ENCODE measurements at regions not wholly inside any gene's neighbourhood (a gene's known extent, or its start where the extent isn't known, plus 50 kb on each side); places are given as distances from the start of the nearest gene placed in this dataset.

DNA sequence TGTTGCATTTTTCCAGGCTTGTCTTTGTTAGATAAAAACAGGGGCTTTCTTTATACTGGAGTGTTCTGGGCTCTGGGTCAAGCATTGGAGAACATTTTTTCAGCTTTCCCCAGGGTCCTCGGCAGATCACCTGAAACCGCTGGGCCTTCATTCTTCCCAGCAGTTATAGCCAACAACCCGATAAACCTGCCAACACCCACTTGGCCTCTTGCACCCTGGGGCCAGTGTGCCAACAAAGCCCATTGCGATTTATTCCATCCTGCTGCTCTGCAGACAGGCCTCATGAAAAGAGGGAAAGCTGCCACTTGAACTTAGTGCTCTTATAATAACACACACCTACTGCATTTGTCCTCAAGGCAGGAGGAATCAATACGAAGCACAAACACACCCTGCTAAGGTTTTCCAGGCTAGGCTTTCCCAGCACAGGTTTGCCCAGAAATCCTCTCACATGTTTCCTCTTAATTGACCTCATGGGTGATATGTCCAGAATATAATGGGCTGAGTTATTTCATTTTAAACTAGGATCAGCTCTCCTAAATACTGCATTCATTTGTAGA lies 669.3 kb downstream of the LIG4 start:
- no peak for DNase-seq

- no peak for DNase-seq
Observed at GRCh38 chr13:107534548-107534947, 680.8 kb downstream of the LIG4 start.

DNA sequence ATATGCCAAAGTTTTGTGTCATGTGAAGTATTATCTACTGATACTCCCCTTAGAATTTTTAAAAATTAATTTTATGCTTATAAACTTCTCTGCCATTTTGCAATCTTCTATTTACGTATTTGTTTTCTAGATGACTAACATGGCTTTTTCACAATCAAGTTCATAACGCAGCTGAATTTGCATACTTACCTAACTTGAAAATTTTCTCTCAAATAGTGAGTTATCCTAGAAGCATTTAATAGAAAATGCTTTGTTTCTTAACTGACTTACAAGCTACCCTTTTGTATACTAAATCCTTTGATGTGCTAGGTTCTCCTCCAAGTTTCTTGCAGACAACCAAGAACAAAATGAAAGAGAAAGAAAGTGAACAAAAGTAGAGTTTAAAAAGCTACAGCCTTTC lies 683.5 kb downstream of the LIG4 start:
- no peak for DNase-seq

GRCh38 chr13:107531180-107531579 lies 684.2 kb downstream of the LIG4 start:
- no peak for DNase-seq

DNA sequence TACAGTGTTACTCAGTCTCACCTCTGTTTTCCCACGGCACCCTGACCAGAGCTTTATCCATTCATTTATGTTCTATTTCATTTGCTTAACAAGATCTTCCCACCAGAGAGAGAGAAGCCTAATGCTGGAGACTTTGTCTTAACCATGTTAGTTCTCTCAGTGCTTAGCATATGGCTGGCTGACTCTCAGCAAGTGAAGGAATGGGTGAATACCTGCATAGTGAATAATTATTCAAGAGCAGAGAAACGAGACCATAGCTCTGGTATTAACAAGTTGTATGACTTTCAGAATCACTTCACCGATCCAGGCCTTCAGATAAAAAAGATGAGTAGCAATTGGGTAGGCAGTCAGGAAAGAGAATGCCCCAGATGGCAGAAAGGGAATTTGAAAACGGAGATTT lies 686.3 kb downstream of the LIG4 start:
- DNase-seq = no peak

- no peak for DNase-seq
Observed at GRCh38 chr13:107518780-107519179, 696.6 kb downstream of the LIG4 start.

DNA sequence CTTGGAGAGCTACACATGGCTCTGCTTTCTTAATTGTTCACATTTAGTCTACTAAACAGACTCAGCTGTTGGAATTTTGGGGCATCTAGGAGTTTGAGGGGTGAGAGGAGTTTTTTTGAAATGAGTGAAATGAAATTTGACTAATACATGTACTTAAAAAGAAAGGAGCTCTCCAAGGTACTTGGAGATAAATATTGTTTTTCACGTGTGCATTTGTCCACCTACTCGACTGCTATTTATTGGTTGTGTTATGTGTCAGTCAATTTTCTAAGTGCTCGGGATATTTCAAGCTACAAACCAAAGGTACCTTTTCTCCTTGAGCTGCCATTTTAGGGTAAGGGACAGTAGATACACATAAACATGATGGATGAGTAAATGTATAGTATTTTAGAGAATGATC lies 697.0 kb downstream of the LIG4 start:
- DNase-seq = peak; percentile 41 to 43

GRCh38 chr13:107516517-107516916 lies 698.8 kb downstream of the LIG4 start:
- no peak for DNase-seq

DNA sequence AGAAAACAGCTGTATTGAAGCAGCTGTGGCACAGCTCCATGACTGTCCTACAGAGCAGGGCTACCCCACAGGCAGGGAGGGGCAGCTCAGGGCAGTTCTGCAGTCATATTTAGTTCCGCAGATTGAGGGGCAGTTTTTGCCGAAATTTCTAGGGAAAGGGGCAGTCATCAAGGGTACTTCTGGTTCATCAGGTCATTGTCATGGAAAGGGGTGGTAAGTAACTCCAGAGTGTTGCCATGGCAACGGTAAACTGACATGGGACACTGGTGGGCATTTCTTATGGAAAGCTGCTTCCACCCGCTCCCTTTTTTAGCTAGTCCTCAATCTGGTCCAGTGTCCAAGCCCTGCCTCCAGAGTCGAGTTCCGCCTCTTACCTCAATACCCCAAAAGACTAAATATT lies 702.8 kb downstream of the LIG4 start:
- no peak for DNase-seq

DNA sequence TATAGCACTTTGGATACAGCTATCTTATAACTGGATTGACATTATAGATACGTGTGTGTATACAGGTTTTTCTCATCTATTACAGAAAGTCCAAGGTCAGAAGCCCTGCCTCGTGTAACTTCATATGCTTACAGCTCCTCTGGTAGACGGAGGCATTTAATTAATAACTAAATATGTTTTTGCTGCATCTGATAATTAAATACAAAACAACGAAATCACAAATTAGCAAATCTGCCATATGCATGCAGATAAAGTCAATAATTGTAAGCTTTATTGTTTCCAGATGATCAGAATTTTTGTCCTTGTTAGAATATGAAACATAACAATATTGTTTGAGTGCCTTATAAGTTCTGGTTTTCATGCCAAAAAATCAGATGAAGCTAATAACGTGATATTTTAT lies 717.7 kb downstream of the LIG4 start:
- no peak for DNase-seq

- no peak for DNase-seq
Observed at GRCh38 chr13:107493266-107493665, 722.1 kb downstream of the LIG4 start.

DNA sequence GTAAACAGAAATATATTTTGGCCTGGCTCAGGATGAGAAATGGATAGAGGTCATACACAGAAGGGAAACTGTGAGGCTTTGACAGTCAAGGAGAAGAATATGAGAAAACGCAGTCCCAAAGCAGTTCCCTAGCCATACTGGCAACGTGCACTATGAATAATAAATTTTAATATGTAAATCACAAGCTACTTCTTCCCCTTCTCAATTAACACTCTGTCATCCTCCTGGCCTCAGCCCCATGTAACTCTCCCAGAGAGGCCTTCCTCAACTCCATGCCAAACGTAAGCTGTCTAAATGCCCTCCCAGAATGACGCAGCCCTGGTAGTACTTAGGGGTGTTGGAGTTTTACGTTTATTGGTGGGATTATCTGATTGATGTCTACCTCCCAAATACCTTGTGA lies 732.6 kb downstream of the LIG4 start:
- no peak for DNase-seq

- no peak for DNase-seq
Observed at GRCh38 chr13:107480130-107480529, 735.2 kb downstream of the LIG4 start.

DNA sequence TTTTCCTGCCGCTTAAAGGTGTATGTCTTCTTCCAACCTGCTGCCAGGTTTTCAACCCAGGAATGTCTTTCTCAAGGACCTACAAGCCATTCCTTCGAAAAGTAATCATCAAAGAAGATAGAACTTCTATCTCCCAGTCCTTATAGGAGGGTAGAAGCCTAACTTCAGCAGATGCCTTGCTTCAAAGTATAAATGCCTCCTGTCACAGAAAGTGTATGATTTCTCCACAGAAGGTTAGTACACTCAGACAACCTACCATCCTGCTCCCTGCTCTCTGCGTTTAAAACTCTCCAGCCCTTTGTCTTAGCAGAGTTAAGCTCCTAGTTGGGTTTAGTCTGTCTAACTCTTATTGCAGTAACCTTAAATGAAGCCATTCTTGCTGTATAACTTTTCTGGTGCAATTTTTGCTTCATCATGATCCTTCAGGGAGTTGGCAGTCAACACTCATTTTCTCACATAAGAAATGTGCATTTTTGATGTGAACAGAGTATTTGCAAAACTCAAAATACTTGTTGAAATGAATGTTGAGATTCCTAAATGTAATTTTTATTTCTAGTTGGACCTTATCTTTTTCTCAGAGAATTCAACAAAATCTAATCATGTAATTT lies 737.5 kb downstream of the LIG4 start:
- no peak for DNase-seq

DNA sequence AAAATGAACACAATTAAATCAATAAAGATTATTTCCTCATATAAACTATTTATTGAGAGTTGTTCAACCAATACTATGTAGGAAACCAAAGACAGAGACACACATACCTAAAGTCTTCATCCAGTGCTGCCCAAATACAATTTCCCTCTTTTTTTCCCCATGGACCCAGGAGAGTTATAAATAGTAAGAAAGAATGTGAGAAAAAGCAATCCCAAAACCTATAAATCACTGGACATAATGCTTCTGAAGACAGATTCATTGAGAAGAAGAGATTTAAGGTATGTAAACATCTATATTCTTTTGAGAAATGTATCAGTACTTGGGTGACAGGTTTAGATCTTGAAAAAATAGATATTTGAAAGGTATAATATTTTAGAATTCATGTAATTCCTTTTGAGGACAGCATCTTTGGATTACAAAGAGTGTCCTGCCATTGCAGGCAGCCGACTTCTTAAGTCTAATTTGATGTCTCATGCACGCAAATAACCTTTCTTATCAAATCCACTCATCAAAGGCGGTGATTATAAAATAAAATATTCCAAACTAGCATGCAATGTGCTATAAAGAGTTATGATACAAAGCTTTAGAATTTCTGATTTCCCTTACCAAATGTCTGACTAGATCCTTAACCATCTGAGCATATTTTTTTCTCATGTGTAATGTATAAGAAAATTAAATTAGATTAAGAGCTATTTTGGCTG lies 739.4 kb downstream of the LIG4 start:
- no peak for DNase-seq

DNA sequence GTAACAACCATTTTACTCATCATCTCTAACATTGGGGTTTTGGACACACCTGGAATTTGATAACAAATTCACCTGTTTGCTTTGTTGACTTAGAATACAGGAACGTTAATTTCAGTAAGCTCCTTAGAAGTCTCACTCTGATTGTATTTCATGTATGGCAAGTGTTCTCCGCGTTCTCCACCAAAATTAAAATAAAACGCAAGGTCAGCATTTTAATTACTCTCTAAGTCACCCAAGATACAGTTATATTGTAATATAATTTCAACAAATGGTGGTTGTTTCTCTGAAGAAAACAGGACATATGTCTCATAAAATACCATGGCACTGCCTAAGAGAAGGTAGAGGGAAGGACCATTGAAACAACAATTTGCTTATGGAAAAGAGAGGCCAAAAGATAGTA lies 742.1 kb downstream of the LIG4 start:
- no peak for DNase-seq

GRCh38 chr13:107466326-107467099 lies 748.8 kb downstream of the LIG4 start:
- no peak for DNase-seq

- no peak for DNase-seq
Observed at GRCh38 chr13:107462501-107462900, 752.8 kb downstream of the LIG4 start.

DNA sequence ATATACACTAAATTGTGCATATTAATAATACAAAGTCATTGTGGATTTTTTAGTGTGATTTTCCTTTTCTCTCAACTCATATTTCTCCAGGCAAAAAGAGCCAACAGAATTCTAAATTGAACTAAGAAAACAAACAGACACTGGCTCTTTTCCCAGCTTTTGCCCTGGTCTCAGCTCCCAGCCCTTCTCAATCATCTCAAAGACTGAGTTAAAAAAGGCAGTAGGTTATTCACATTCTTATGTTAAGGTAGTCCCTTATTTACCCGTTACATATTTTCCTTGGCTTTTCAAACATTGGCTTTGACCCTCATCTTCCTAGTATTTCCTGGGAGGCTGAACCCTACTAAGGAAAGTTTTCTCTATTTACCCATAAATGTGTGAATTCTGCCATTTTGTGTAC lies 753.6 kb downstream of the LIG4 start:
- DNase-seq = no peak

GRCh38 chr13:107459430-107459829 lies 755.9 kb downstream of the LIG4 start:
- no peak for DNase-seq

DNA sequence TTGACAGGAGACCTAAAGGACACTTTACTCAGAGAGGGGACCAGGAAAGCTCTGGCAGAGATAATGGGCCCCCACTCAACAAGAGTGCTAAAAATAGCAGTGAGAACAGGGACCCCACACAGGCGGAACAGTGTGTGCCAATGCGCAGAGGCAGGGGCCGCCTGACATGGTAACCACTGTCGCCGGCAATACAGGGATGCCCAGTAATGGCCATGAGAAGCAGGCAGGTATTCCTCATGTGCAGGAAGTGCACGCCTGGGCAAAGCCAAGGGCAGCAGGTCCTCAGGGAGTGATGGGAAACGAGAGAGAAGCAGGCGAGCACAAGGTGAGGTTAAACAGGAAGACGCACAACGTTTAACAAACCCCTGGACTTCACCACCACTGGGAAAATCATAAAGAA lies 757.1 kb downstream of the LIG4 start:
- DNase-seq = no peak

DNA sequence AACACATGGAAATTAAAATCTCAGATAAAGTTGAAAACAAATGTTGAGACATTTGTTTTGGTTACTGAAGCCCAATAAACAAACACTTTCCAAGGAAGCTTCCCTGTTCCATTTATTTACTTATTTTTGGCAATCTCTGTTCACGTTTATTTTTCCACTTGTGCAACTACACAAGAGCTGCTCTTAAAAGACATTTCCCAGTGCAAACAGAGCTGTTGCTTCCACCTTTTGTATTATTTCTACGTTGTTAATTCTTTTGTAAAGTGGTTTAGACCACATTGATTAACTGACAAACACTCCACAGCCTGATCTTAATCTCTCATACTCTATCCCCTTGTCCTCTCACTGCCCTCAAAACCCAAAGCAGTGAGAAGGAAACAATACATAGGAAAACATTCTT lies 757.6 kb downstream of the LIG4 start:
- no peak for DNase-seq

DNA sequence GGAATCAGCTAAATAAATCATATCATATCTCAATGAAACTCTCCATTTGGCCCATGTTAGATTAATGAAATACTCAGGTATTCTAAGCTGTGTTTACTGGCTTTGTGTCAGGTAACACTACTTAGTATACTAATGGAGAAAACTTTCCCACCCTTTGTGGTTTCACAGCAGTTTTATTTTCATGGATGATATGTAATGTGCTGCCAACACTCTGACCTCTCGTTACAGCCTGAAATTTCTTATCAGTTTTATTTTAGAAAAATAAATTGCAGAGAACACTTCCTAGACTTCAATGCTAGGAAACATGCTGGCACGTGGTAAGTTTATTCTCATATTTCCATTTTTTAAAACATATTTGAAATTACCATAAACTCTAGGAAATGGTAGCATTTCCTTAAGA lies 758.9 kb downstream of the LIG4 start:
- no peak for DNase-seq

GRCh38 chr13:107452833-107453232 lies 762.5 kb downstream of the LIG4 start:
- no peak for DNase-seq

Data from Kasumi-1 (cell line).